Breast epithelium (tissue), 3 donors: ENCODE measurements at regions not wholly inside any gene's neighbourhood (a gene's known extent, or its start where the extent isn't known, plus 50 kb on each side); places are given as distances from the start of the nearest gene placed in this dataset.

ENCODE experiments used
- POLR2A ChIP-seq: fragments of 450-650 bp; IDR thresholded peaks from one replicate; pipeline ENCODE4 v1.6.1; 2016; ENCODE audit warnings: antibody characterized with exemption, mild to moderate bottlenecking, moderate library complexity
- POLR2AphosphoS5 ChIP-seq, 3 donors: sonication (generic); formaldehyde crosslinking; IDR thresholded peaks; one replicate each; pipeline ENCODE4 v1.6.1; 2017; ENCODE audit warnings: antibody characterized with exemption in 3 of 3
- TF ChIP-seq, protein P1 (sequence below), 3 donors: fragments of 450-650 bp; IDR thresholded peaks; one replicate each; pipeline ENCODE4 v1.5.1; 2016 to 2017; ENCODE audit warnings: antibody characterized with exemption in 3 of 3, mild to moderate bottlenecking in 3 of 3, moderate library complexity in 3 of 3

DNA sequence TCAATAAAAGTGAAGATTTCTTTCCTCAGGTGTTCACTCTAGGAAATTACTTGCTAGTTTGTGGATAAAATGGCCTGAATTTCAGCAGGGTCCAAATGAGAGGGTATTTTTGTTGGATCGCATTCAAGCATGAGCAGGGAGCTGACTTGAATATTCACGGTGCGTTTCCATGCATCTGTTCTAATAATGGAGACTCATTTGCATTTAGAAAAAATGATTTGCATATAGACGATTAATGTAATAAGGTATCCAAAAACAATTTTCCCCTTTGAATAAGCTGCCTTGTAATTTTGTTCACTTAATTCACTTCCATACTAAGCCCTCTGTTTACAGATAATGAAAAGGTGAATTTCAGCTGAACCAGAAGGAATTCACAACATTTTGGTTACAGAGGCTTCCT lies 130.9 kb upstream of the AJAP1 start:
- TF ChIP-seq, protein P1, sequence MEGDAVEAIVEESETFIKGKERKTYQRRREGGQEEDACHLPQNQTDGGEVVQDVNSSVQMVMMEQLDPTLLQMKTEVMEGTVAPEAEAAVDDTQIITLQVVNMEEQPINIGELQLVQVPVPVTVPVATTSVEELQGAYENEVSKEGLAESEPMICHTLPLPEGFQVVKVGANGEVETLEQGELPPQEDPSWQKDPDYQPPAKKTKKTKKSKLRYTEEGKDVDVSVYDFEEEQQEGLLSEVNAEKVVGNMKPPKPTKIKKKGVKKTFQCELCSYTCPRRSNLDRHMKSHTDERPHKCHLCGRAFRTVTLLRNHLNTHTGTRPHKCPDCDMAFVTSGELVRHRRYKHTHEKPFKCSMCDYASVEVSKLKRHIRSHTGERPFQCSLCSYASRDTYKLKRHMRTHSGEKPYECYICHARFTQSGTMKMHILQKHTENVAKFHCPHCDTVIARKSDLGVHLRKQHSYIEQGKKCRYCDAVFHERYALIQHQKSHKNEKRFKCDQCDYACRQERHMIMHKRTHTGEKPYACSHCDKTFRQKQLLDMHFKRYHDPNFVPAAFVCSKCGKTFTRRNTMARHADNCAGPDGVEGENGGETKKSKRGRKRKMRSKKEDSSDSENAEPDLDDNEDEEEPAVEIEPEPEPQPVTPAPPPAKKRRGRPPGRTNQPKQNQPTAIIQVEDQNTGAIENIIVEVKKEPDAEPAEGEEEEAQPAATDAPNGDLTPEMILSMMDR (IDR thresholded peaks at IDR 0.05): no peak
- TF ChIP-seq POLR2A (no peak), POLR2AphosphoS5 (IDR thresholded peaks at IDR 0.05) (no peak)
